ENCODE measurements at regions not wholly inside any gene's neighbourhood (a gene's known extent, or its start where the extent isn't known, plus 50 kb on each side); places are given as distances from the start of the nearest gene placed in this dataset.

GRCh38 chr3:22208844-22209243, 457.8 kb upstream of the ZNF385D start:
- intact Hi-C loops (cut with micrococcal nuclease) = no loop called here
- no peak for DNase-seq
- Histone ChIP-seq H3K4me1 (ENCODE audit: insufficient read depth, low read length) (no peaks in the 10 kb centered on the region), H3K4me3 (ENCODE audit: low read length in 2 of 2) (no peak overlapping the region), H3K9me3 (ENCODE audit: control insufficient read depth in 1 of 2, low read length in 2 of 2) (no peaks in the 10 kb centered on the region), H3K27ac (ENCODE audit: low read depth, low read length) (no peak overlapping the region), H3K36me3 (ENCODE audit: insufficient read depth, low read length) (no peaks in the 10 kb centered on the region), H3K27me3 (ENCODE audit: insufficient read depth, low read length) (no peaks in the 10 kb centered on the region)
- Mint-ChIP-seq H3K27me3 (no peaks in the 10 kb centered on the region), H3K36me3 (no peaks in the 10 kb centered on the region), H3K4me3 (no peak overlapping the region), H3K9me3 (peaks cover 0 to 9% (median 7%) of the 10 kb centered on the region in 8 donors), H3K27ac (no peak overlapping the region), H3K4me1 (no peaks in the 10 kb centered on the region)
- CTCF ChIA-PET (ENCODE audit: partially characterized antibody) = interaction anchor here (0.6 kb wide), 1 partner anchor 238 kb away, joined by 3 read pairs; no protein-coding TSS in a partner anchor
- POLR2A ChIA-PET (ENCODE audit: partially characterized antibody) = no interaction called here

GRCh38 chr3:22209578-22209977, 458.6 kb upstream of the ZNF385D start:
- no peaks in the 10 kb centered on the region for H3K36me3 ChIP-seq (ENCODE audit: insufficient read depth, low read length)
- H3K9me3 Mint-ChIP-seq = peaks cover under 1 to 8% (median 4%) of the 10 kb centered on the region in 8 donors
- ChIA-PET POLR2A (ENCODE audit: partially characterized antibody) (no interaction called here), CTCF (ENCODE audit: partially characterized antibody) (interaction anchor here (0.6 kb wide), 1 partner anchor 238 kb away, joined by 3 read pairs; no protein-coding TSS in a partner anchor)
- no peaks in the 10 kb centered on the region for H3K27me3 Mint-ChIP-seq
- no peaks in the 10 kb centered on the region for H3K36me3 Mint-ChIP-seq
- no peaks in the 10 kb centered on the region for H3K4me1 Mint-ChIP-seq
- intact Hi-C loops (cut with micrococcal nuclease) = no loop called here
- no peaks in the 10 kb centered on the region for H3K4me1 ChIP-seq (ENCODE audit: insufficient read depth, low read length)
- no peak overlapping the region for H3K4me3 ChIP-seq (ENCODE audit: low read length in 2 of 2)
- H3K27ac Mint-ChIP-seq = no peak overlapping the region
- no peak overlapping the region for H3K4me3 Mint-ChIP-seq
- no peak for DNase-seq
- no peaks in the 10 kb centered on the region for H3K9me3 ChIP-seq (ENCODE audit: control insufficient read depth in 1 of 2, low read length in 2 of 2)
- no peak overlapping the region for H3K27ac ChIP-seq (ENCODE audit: low read depth, low read length)
- H3K27me3 ChIP-seq (ENCODE audit: insufficient read depth, low read length) = no peaks in the 10 kb centered on the region

GRCh38 chr3:22210693-22211092, 459.7 kb upstream of the ZNF385D start:
- H3K9me3 Mint-ChIP-seq = peaks cover 2 to 11% (median 5%) of the 10 kb centered on the region in 8 donors
- POLR2A ChIA-PET (ENCODE audit: partially characterized antibody) = no interaction called here
- no peak overlapping the region for H3K27ac ChIP-seq (ENCODE audit: low read depth, low read length)
- CTCF ChIA-PET (ENCODE audit: partially characterized antibody) = no interaction called here
- no peaks in the 10 kb centered on the region for H3K4me1 ChIP-seq (ENCODE audit: insufficient read depth, low read length)
- no peaks in the 10 kb centered on the region for H3K36me3 ChIP-seq (ENCODE audit: insufficient read depth, low read length)
- H3K4me3 ChIP-seq (ENCODE audit: low read length in 2 of 2) = no peak overlapping the region
- DNase-seq = no peak
- no peaks in the 10 kb centered on the region for H3K27me3 Mint-ChIP-seq
- H3K27me3 ChIP-seq (ENCODE audit: insufficient read depth, low read length) = no peaks in the 10 kb centered on the region
- intact Hi-C loops (cut with micrococcal nuclease) = no loop called here
- H3K36me3 Mint-ChIP-seq = no peaks in the 10 kb centered on the region
- H3K4me3 Mint-ChIP-seq = no peak overlapping the region
- no peak overlapping the region for H3K27ac Mint-ChIP-seq
- no peaks in the 10 kb centered on the region for H3K4me1 Mint-ChIP-seq
- no peaks in the 10 kb centered on the region for H3K9me3 ChIP-seq (ENCODE audit: control insufficient read depth in 1 of 2, low read length in 2 of 2)

- Histone ChIP-seq H3K9me3 (ENCODE audit: control insufficient read depth in 1 of 2, low read length in 2 of 2) (no peaks in the 10 kb centered on the region), H3K27ac (ENCODE audit: low read depth, low read length) (no peak overlapping the region), H3K36me3 (ENCODE audit: insufficient read depth, low read length) (no peaks in the 10 kb centered on the region), H3K27me3 (ENCODE audit: insufficient read depth, low read length) (no peaks in the 10 kb centered on the region), H3K4me1 (ENCODE audit: insufficient read depth, low read length) (no peaks in the 10 kb centered on the region), H3K4me3 (ENCODE audit: low read length in 2 of 2) (no peak overlapping the region)
- CTCF ChIA-PET (ENCODE audit: partially characterized antibody) = no interaction called here
- POLR2A ChIA-PET (ENCODE audit: partially characterized antibody) = no interaction called here
- Mint-ChIP-seq H3K4me1 (no peaks in the 10 kb centered on the region), H3K27me3 (no peaks in the 10 kb centered on the region), H3K27ac (no peak overlapping the region), H3K9me3 (peaks cover 2 to 17% (median 10%) of the 10 kb centered on the region in 8 donors), H3K4me3 (no peak overlapping the region), H3K36me3 (no peaks in the 10 kb centered on the region)
- intact Hi-C loops (cut with micrococcal nuclease) = no loop called here
- DNase-seq = no peak
Measured at GRCh38 chr3:22216601-22217000, 465.6 kb upstream of the ZNF385D start.

- Histone ChIP-seq H3K27me3 (ENCODE audit: insufficient read depth, low read length) (no peaks in the 10 kb centered on the region), H3K27ac (ENCODE audit: low read depth, low read length) (no peak overlapping the region), H3K9me3 (ENCODE audit: control insufficient read depth in 1 of 2, low read length in 2 of 2) (no peaks in the 10 kb centered on the region), H3K4me1 (ENCODE audit: insufficient read depth, low read length) (no peaks in the 10 kb centered on the region), H3K4me3 (ENCODE audit: low read length in 2 of 2) (no peak overlapping the region), H3K36me3 (ENCODE audit: insufficient read depth, low read length) (no peaks in the 10 kb centered on the region)
- Mint-ChIP-seq H3K9me3 (peaks cover 0 to 9% (median 6%) of the 10 kb centered on the region in 8 donors), H3K4me3 (no peak overlapping the region), H3K36me3 (no peaks in the 10 kb centered on the region), H3K27me3 (no peaks in the 10 kb centered on the region), H3K27ac (no peak overlapping the region), H3K4me1 (peaks cover 0 to 2% (median 0%) of the 10 kb centered on the region in 4 donors)
- DNase-seq = no peak
- ChIA-PET POLR2A (ENCODE audit: partially characterized antibody) (no interaction called here), CTCF (ENCODE audit: partially characterized antibody) (no interaction called here)
- intact Hi-C loops (cut with micrococcal nuclease) = no loop called here
Measured at GRCh38 chr3:22225161-22225560, 474.2 kb upstream of the ZNF385D start.

- H3K9me3 Mint-ChIP-seq = peaks cover 2 to 24% (median 14%) of the 10 kb centered on the region in 8 donors
- H3K4me3 Mint-ChIP-seq = no peak overlapping the region
- Histone ChIP-seq H3K27ac (ENCODE audit: low read depth, low read length) (no peak overlapping the region), H3K36me3 (ENCODE audit: insufficient read depth, low read length) (no peaks in the 10 kb centered on the region), H3K4me3 (ENCODE audit: low read length in 2 of 2) (no peak overlapping the region), H3K27me3 (ENCODE audit: insufficient read depth, low read length) (no peaks in the 10 kb centered on the region), H3K9me3 (ENCODE audit: control insufficient read depth in 1 of 2, low read length in 2 of 2) (no peaks in the 10 kb centered on the region), H3K4me1 (ENCODE audit: insufficient read depth, low read length) (no peaks in the 10 kb centered on the region)
- no peaks in the 10 kb centered on the region for H3K27me3 Mint-ChIP-seq
- CTCF ChIA-PET (ENCODE audit: partially characterized antibody) = no interaction called here
- H3K27ac Mint-ChIP-seq = no peak overlapping the region
- intact Hi-C loops (cut with micrococcal nuclease) = no loop called here
- no peaks in the 10 kb centered on the region for H3K36me3 Mint-ChIP-seq
- POLR2A ChIA-PET (ENCODE audit: partially characterized antibody) = no interaction called here
- H3K4me1 Mint-ChIP-seq = peaks cover 0 to 2% (median 0%) of the 10 kb centered on the region in 4 donors
- no peak for DNase-seq
Measured at GRCh38 chr3:22228705-22229104, 477.7 kb upstream of the ZNF385D start.

- Mint-ChIP-seq H3K9me3 (peaks cover 3 to 31% (median 15%) of the 10 kb centered on the region in 8 donors), H3K36me3 (no peaks in the 10 kb centered on the region), H3K27me3 (no peaks in the 10 kb centered on the region), H3K27ac (no peak overlapping the region), H3K4me1 (peaks cover 0 to 2% (median 0%) of the 10 kb centered on the region in 4 donors), H3K4me3 (no peak overlapping the region)
- ChIA-PET CTCF (ENCODE audit: partially characterized antibody) (no interaction called here), POLR2A (ENCODE audit: partially characterized antibody) (no interaction called here)
- Histone ChIP-seq H3K4me1 (ENCODE audit: insufficient read depth, low read length) (no peaks in the 10 kb centered on the region), H3K27me3 (ENCODE audit: insufficient read depth, low read length) (no peaks in the 10 kb centered on the region), H3K4me3 (ENCODE audit: low read length in 2 of 2) (no peak overlapping the region), H3K9me3 (ENCODE audit: control insufficient read depth in 1 of 2, low read length in 2 of 2) (no peaks in the 10 kb centered on the region), H3K27ac (ENCODE audit: low read depth, low read length) (no peak overlapping the region), H3K36me3 (ENCODE audit: insufficient read depth, low read length) (no peaks in the 10 kb centered on the region)
- intact Hi-C loops (cut with micrococcal nuclease) = no loop called here
- no peak for DNase-seq
Measured at GRCh38 chr3:22231061-22231460, 480.1 kb upstream of the ZNF385D start.
